Loucy (cell line): ENCODE measurements at regions not wholly inside any gene's neighbourhood (a gene's known extent, or its start where the extent isn't known, plus 50 kb on each side); places are given as distances from the start of the nearest gene placed in this dataset.

Experiments used
- H2AFZ ChIP-seq: fragments of 200-600 bp; sonication (generic); 2 replicates; pipeline ENCODE4 v1.6.0; 2016; ENCODE audit warnings: antibody characterized with exemption, mild to moderate bottlenecking, low read length, moderate library complexity
- H3F3A ChIP-seq: fragments of 200-600 bp; 2 replicates; pipeline ENCODE4 v1.6.0; 2016; ENCODE audit warnings: antibody characterized with exemption, low read depth, mild to moderate bottlenecking
- H3K27me3 ChIP-seq: fragments of 200-600 bp; sonication (generic); 2 replicates; pipeline ENCODE4 v1.6.1; 2014; ENCODE audit warnings: low read length, mild to moderate bottlenecking; ENCODE audit not compliant: insufficient read depth, poor library complexity, severe bottlenecking
- H3K36me3 ChIP-seq: fragments of 200-600 bp; sonication (generic); 2 replicates; pipeline ENCODE4 v1.6.1; 2016; ENCODE audit warnings: low read length; ENCODE audit not compliant: insufficient read depth
- H3K4me1 ChIP-seq: fragments of 200-600 bp; sonication (generic); 2 replicates; pipeline ENCODE4 v1.5.1; 2014; ENCODE audit warnings: low read length, mild to moderate bottlenecking; ENCODE audit not compliant: insufficient read depth, poor library complexity, severe bottlenecking
- H3K4me2 ChIP-seq: fragments of 200-600 bp; sonication (generic); 2 replicates; pipeline ENCODE4 v1.6.0; 2014; ENCODE audit warnings: antibody characterized with exemption, low read length, low read depth, mild to moderate bottlenecking; ENCODE audit not compliant: poor library complexity, severe bottlenecking
- H3K4me3 ChIP-seq: fragments of 200-600 bp; sonication (generic); 2 replicates; pipeline ENCODE4 v1.5.1; 2014; ENCODE audit warnings: low read length, mild to moderate bottlenecking, mixed read lengths; ENCODE audit not compliant: poor library complexity, severe bottlenecking
- H3K79me2 ChIP-seq: fragments of 200-600 bp; sonication (generic); 2 replicates; pipeline ENCODE4 v1.6.1; 2014; ENCODE audit warnings: low read length; ENCODE audit not compliant: insufficient read depth
- H3K9ac ChIP-seq: fragments of 200-600 bp; sonication (generic); 2 replicates; pipeline ENCODE4 v1.6.0; 2014; ENCODE audit warnings: mild to moderate bottlenecking, low read depth, low read length, moderate library complexity; ENCODE audit not compliant: poor library complexity, severe bottlenecking
- H3K9me2 ChIP-seq: fragments of 200-600 bp; sonication (generic); replicated peaks from 2 replicates; pipeline ENCODE4 v1.6.1; 2016; ENCODE audit warnings: low read depth, low read length, mixed read lengths
- H3K9me3 ChIP-seq: fragments of 200-600 bp; sonication (generic); 2 replicates; pipeline ENCODE4 v1.6.1; 2014; ENCODE audit warnings: mild to moderate bottlenecking, antibody characterized with exemption, low read length, low read depth; ENCODE audit not compliant: insufficient read depth
- H4K20me1 ChIP-seq: fragments of 200-600 bp; sonication (generic); 2 replicates; pipeline ENCODE4 v1.6.0; 2014; ENCODE audit warnings: antibody characterized with exemption, low read length, mild to moderate bottlenecking; ENCODE audit not compliant: insufficient read depth, poor library complexity, severe bottlenecking
- EZH2phosphoT487 ChIP-seq: fragments of 200-600 bp; IDR thresholded peaks from 2 replicates; pipeline ENCODE4 v1.6.1; 2018; ENCODE audit warnings: antibody characterized with exemption, mild to moderate bottlenecking, moderate library complexity, borderline replicate concordance
- TF ChIP-seq, protein P1 (sequence below): fragments of 200-600 bp; sonication (generic); conservative IDR thresholded peaks from 2 replicates; pipeline ENCODE4 v1.5.1; 2014; ENCODE audit warnings: mild to moderate bottlenecking, antibody characterized with exemption, low read length

DNA sequence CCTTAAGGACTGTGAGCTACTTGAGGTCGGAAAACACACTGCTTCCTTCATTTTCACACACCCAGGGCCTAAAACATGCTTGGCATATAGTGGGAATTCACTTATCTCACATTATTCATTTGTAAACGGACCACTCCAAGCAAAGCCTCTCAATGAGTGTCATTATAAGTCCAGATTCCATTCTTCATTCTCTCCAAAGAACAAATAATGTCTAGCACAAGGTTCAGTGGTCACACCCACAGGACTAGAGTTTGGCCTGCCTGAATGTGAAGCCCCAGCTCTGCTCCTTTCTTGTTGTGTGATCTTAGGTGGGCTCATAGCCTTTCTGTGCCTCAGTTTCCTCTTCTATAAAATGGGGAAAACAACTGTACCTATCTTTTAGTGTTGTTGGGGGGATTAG, 119.6 kb upstream of the NDP start:
- H3K9me3 ChIP-seq = no peaks in the 10 kb centered on the region
- H3K36me3 ChIP-seq = no peaks in the 10 kb centered on the region
- H3K9me2 ChIP-seq = no peaks in the 10 kb centered on the region
- no peaks in the 10 kb centered on the region for H3K4me1 ChIP-seq
- H3K79me2 ChIP-seq = no peaks in the 10 kb centered on the region
- no peak overlapping the region for H3K4me2 ChIP-seq
- H3K9ac ChIP-seq = no peak overlapping the region
- no peaks in the 10 kb centered on the region for H3F3A ChIP-seq
- H3K27me3 ChIP-seq = no peaks in the 10 kb centered on the region
- no peaks in the 10 kb centered on the region for H4K20me1 ChIP-seq
- H2AFZ ChIP-seq = no peak overlapping the region
- H3K4me3 ChIP-seq = no peak overlapping the region
- TF ChIP-seq EZH2phosphoT487 = no peak
- TF ChIP-seq, protein P1, sequence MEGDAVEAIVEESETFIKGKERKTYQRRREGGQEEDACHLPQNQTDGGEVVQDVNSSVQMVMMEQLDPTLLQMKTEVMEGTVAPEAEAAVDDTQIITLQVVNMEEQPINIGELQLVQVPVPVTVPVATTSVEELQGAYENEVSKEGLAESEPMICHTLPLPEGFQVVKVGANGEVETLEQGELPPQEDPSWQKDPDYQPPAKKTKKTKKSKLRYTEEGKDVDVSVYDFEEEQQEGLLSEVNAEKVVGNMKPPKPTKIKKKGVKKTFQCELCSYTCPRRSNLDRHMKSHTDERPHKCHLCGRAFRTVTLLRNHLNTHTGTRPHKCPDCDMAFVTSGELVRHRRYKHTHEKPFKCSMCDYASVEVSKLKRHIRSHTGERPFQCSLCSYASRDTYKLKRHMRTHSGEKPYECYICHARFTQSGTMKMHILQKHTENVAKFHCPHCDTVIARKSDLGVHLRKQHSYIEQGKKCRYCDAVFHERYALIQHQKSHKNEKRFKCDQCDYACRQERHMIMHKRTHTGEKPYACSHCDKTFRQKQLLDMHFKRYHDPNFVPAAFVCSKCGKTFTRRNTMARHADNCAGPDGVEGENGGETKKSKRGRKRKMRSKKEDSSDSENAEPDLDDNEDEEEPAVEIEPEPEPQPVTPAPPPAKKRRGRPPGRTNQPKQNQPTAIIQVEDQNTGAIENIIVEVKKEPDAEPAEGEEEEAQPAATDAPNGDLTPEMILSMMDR = no peak

DNA sequence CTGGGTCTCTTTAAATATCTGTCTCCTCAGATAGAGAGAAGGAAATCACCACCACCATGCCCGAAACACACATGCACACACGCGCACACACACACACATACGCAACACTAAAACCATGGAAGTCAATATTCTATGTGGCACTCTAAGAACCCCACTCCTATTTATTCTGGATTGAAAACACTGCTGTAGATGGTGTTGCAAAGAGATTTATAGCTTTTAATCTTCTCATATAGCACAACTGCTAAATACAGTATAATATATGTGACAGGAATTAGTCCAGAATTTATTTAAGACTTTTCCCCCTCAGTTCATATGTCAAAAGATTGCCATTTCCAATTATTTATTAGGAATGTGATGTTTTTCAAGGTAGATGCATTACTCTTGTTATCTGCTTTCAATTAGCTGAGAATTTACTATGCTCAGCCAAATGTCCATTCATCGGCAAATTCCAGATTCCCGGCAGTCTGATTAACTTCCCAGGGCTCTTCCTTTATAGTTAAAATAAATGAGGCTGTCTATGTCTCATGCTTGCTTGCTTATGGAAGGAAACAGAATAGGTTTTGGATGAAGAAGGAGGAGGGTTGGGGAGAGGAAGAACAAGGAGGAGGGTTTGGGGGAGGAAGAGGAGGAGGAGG, 115.4 kb upstream of the NDP start:
- no peaks in the 10 kb centered on the region for H3F3A ChIP-seq
- H3K27me3 ChIP-seq = no peaks in the 10 kb centered on the region
- TF ChIP-seq, protein P1 = no peak
- TF ChIP-seq EZH2phosphoT487 = no peak
- no peaks in the 10 kb centered on the region for H3K36me3 ChIP-seq
- no peak overlapping the region for H3K4me2 ChIP-seq
- H4K20me1 ChIP-seq = no peaks in the 10 kb centered on the region
- H3K4me1 ChIP-seq = no peaks in the 10 kb centered on the region
- no peak overlapping the region for H3K9ac ChIP-seq
- no peak overlapping the region for H3K4me3 ChIP-seq
- H3K9me2 ChIP-seq = no peaks in the 10 kb centered on the region
- no peaks in the 10 kb centered on the region for H3K79me2 ChIP-seq
- no peak overlapping the region for H2AFZ ChIP-seq
- H3K9me3 ChIP-seq = no peaks in the 10 kb centered on the region

DNA sequence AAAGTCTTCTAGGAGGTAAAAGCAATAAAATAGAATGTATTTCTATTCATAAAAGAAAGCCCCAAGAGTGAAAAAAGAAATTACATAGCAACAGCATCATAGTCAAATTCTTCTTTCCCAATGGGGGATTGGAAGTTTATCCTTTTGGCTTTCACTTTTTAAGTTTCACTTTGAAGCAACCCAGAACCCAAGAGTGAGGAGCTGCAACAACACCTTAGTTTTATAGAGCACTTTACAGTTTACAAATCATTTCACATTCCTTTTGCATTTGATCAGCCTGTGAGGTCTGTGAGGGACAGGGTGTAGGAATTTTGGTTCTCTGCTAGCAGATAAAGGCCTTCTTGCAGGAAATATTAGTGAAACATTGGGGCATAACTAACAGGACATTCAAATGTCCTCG, 112.0 kb upstream of the NDP start:
- Histone ChIP-seq H3K4me3 (no peak overlapping the region), H3K9ac (no peak overlapping the region), H3K36me3 (no peaks in the 10 kb centered on the region), H3K9me2 (no peaks in the 10 kb centered on the region), H3K9me3 (no peaks in the 10 kb centered on the region), H3K27me3 (no peaks in the 10 kb centered on the region), H3K79me2 (no peaks in the 10 kb centered on the region), H3K4me2 (no peak overlapping the region), H2AFZ (no peak overlapping the region), H3F3A (no peaks in the 10 kb centered on the region), H4K20me1 (no peaks in the 10 kb centered on the region), H3K4me1 (no peaks in the 10 kb centered on the region)
- no peak for TF ChIP-seq EZH2phosphoT487
- TF ChIP-seq, protein P1 = no peak
